GM12878 (cell line): ENCODE measurements at regions not wholly inside any gene's neighbourhood (a gene's known extent, or its start where the extent isn't known, plus 50 kb on each side); places are given as distances from the start of the nearest gene placed in this dataset.
A peak's percentile ranks its signal among the peaks of the same experiment; 100 is the strongest.
"Not testable (repeated sequence)": the region's sequence is repeated elsewhere in the genome, so short reads cannot be mapped to it uniquely, and the experiment has no call there.

Source experiments
- ATAC-seq: fragments of 200-7000 bp; cut with Tn5 transposase; 3 replicates; pipeline ENCODE4 v1.9.1; 2020; ENCODE audit warnings: mild to moderate bottlenecking, moderate library complexity
- BruUV-seq: library from RNA; stranded (reverse); fragments of 400-500 nt; replicated peaks from 2 replicates; lab custom pipeline; 2021; lab: Mats Ljungman, UMichigan
- CTCF ChIA-PET: fragments of 300-600 bp; sonication (Branson Sonifier 250); formaldehyde crosslinking; extraction: SDS; loops from one replicate; lab custom pipeline; 2021; ENCODE audit warnings: inconsistent platforms; lab: Yijun Ruan, JAX
- POLR2A ChIA-PET: fragments of 350-600 bp; formaldehyde crosslinking; extraction: SDS; loops from one replicate; lab custom pipeline; 2021; ENCODE audit warnings: inconsistent platforms; lab: Charles Lee
- RAD21 ChIA-PET: fragments of 300-600 bp; sonication (Branson Sonifier 250); formaldehyde crosslinking; loops from one replicate; lab custom pipeline; 2023; ENCODE audit warnings: antibody characterized with exemption; ENCODE audit not compliant: unreplicated experiment; lab: Charles Lee
- SMC1A ChIA-PET: fragments of 300-600 bp; sonication (Branson Sonifier 250); formaldehyde crosslinking; loops from one replicate; lab custom pipeline; 2023; ENCODE audit not compliant: unreplicated experiment, uncharacterized antibody; lab: Charles Lee
- DNase-seq: peaks from one replicate; pipeline ENCODE4 v3.0.0-alpha.2; 2011; ENCODE audit warnings: low read depth, low spot score
- FAIRE-seq: peaks from 3 replicates; lab custom pipeline; 2011; peaks lifted over from hg19 to GRCh38; lab: Jason Lieb, UNC
- H2AFZ ChIP-seq: 2 replicates; pipeline ENCODE4 v1.6.0; 2011; ENCODE audit warnings: low read depth, low read length, control low read depth; ENCODE audit not compliant: control insufficient read depth
- H3K27ac ChIP-seq: 2 replicates; pipeline ENCODE4 v1.5.1; 2011; ENCODE audit warnings: control low read depth; ENCODE audit not compliant: control insufficient read depth, insufficient read depth
- H3K27me3 ChIP-seq, 2 experiments: replicated peaks in 1 of 2; 2 replicates each; pipeline versions ENCODE4 v1.6.0 to v1.6.1; 2011; ENCODE audit warnings: low read length in 1 of 2; ENCODE audit not compliant: control insufficient read depth in 2 of 2, insufficient read depth in 2 of 2
- H3K36me3 ChIP-seq, 2 experiments: 2 replicates each; pipeline ENCODE4 v1.5.1; 2011; ENCODE audit warnings: low read length in 1 of 2; ENCODE audit not compliant: control insufficient read depth in 2 of 2, insufficient read depth in 2 of 2
- H3K4me1 ChIP-seq: 2 replicates; pipeline ENCODE4 v1.6.1; 2011; ENCODE audit warnings: mild to moderate bottlenecking, low read length, moderate library complexity, mixed read lengths; ENCODE audit not compliant: control insufficient read depth, insufficient read depth
- H3K4me2 ChIP-seq: 2 replicates; pipeline ENCODE4 v1.6.0; 2011; ENCODE audit warnings: control low read depth; ENCODE audit not compliant: control insufficient read depth, insufficient read depth
- H3K4me3 ChIP-seq: fragments of 200-600 bp; sonication (generic); 2 replicates; pipeline ENCODE4 v1.5.1; 2016
- H3K79me2 ChIP-seq: 2 replicates; pipeline ENCODE4 v1.6.0; 2011; ENCODE audit warnings: low read length; ENCODE audit not compliant: control insufficient read depth, insufficient read depth
- H3K9ac ChIP-seq: 2 replicates; pipeline ENCODE4 v1.8.0; 2011; ENCODE audit warnings: low read length, control low read depth, mixed read lengths; ENCODE audit not compliant: control insufficient read depth, insufficient read depth
- H3K9me3 ChIP-seq: replicated peaks from 3 replicates; pipeline ENCODE4 v1.5.1; 2011; ENCODE audit warnings: mild to moderate bottlenecking, low read length; ENCODE audit not compliant: control insufficient read depth, insufficient read depth
- H4K20me1 ChIP-seq: 2 replicates; pipeline ENCODE4 v1.6.0; 2011; ENCODE audit not compliant: control insufficient read depth, insufficient read depth
- WGBS: methylation state at CpG from one replicate; pipeline ENCODE4 v1.1.6; 2016; ENCODE audit warnings: low lambda C conversion rate; ENCODE audit not compliant: insufficient replicate concordance, insufficient coverage; ENCODE audit errors: missing lambda C conversion rate; 5-methylcytosine and 5-hydroxymethylcytosine counted together
- in situ Hi-C: fragments of 300-500 bp; cut with MboI; formaldehyde crosslinking; loops from 9 replicates; pipeline ENCODE4 v1.14.3; 2018; ENCODE audit warnings: mixed read lengths
- intact Hi-C: fragments of 100-400 bp; cut with micrococcal nuclease; formaldehyde crosslinking; loops from one replicate; pipeline ENCODE4 v1.14.2; 2022; ENCODE audit not compliant: unreplicated experiment

GRCh38 chr21:6060054-6060681, 4461.2 kb upstream of the TPTE start:
- BruUV-seq, H3K4me1 ChIP-seq, CTCF ChIA-PET, POLR2A ChIA-PET, H3K27ac ChIP-seq, H3K9ac ChIP-seq, intact Hi-C loops, RAD21 ChIA-PET, FAIRE-seq, H3K9me3 ChIP-seq, DNase-seq, H3K4me2 ChIP-seq, H3K36me3 ChIP-seq, H3K79me2 ChIP-seq, H3K27me3 ChIP-seq, H3K4me3 ChIP-seq, H2AFZ ChIP-seq, in situ Hi-C loops, H4K20me1 ChIP-seq, SMC1A ChIA-PET: not testable (repeated sequence)
- WGBS, result no CpG with 5 or more reads among the region's 21 CpGs
- ATAC-seq, result peak; percentile 41; the same call in 2 of the 3 replicates

DNA sequence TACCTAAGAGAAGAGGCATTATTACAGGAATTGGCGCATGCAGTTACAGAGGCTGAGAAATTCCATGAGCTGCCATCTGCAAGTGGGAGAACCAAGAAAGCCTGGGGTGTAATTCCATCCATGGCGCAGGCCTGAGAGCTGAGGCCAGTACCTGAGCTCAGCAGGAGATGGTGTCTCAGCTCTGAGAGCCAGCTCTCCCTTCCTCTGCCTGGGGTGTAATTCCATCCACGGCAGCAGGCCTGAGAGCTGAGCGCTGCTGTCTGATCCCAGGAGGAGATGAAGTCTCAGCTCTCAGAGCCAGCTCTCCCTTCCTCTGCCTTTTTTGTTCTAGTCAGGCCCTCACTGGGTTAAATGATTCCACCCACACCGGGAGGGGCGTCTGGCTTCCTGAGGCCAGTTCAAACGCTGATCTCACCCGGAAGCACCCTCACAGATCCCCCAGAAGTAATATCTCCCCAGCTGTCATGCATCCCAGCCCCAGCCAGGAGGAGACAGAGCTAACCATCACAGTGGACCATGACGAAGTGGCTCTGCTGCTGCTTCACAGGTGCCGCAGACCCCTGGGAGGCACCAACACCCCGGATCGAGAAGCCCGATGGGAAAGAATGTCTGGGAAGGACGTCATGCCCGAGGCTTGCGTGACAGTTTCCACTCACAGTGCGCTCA, 4454.9 kb upstream of the TPTE start:
- H4K20me1 ChIP-seq, H3K9me3 ChIP-seq, in situ Hi-C loops, H3K4me1 ChIP-seq, CTCF ChIA-PET, POLR2A ChIA-PET, intact Hi-C loops, H3K79me2 ChIP-seq, H3K4me2 ChIP-seq, RAD21 ChIA-PET, H3K4me3 ChIP-seq, FAIRE-seq, H3K36me3 ChIP-seq, ATAC-seq, H3K27ac ChIP-seq, H2AFZ ChIP-seq, H3K9ac ChIP-seq, H3K27me3 ChIP-seq, DNase-seq, BruUV-seq, SMC1A ChIA-PET: not testable (repeated sequence)
- WGBS, result no CpG with 5 or more reads among the region's 17 CpGs

DNA sequence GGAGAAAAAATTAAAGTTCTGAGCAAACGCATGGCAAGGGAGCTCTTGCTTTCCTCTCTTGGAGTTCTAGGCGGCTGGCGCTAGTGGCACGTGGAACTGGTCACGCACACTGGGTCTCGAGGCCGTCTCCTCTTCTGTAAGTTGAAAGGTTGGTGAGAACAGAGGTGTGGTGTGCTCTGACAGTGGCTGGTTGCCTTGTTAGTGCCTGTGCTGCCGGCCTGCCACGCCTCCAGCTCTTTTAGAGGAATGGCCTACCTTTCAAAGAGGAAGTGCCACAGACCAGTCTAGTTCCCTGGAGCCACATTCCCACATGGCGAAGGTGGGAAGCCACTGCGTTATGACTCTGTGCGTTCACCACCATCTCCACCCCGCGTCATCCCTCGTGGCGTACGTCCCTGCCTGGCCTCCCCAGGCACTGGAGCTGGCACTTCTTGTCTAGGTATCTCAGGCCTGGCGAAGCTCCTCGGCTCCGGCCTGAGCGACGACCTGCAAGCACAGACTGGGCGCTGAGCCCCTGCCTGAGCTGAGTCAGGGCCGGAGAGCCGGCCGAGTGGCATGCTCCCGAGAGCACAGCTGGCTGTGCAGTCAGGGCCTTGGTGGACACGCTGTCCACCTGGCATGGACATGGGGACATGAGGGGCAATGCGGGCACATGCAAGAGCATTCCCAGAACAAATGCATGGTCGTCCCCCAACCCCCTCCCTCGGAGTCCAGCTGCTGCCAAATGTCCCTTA, 4453.1 kb upstream of the TPTE start:
- no CpG with 5 or more reads among the region's 31 CpGs for WGBS
- H3K9me3 ChIP-seq, in situ Hi-C loops, POLR2A ChIA-PET, FAIRE-seq, H3K27me3 ChIP-seq, H4K20me1 ChIP-seq, H3K4me1 ChIP-seq, H3K9ac ChIP-seq, DNase-seq, BruUV-seq, H3K79me2 ChIP-seq, intact Hi-C loops, RAD21 ChIA-PET, H3K27ac ChIP-seq, H2AFZ ChIP-seq, ATAC-seq, H3K4me2 ChIP-seq, H3K36me3 ChIP-seq, CTCF ChIA-PET, SMC1A ChIA-PET, H3K4me3 ChIP-seq: not testable (repeated sequence)

GRCh38 chr21:6070213-6070612, 4451.2 kb upstream of the TPTE start:
- SMC1A ChIA-PET, H3K4me1 ChIP-seq, H3K36me3 ChIP-seq, H3K27ac ChIP-seq, H2AFZ ChIP-seq, in situ Hi-C loops, ATAC-seq, POLR2A ChIA-PET, BruUV-seq, FAIRE-seq, intact Hi-C loops, H3K79me2 ChIP-seq, RAD21 ChIA-PET, H3K4me3 ChIP-seq, H3K9ac ChIP-seq, H4K20me1 ChIP-seq, H3K27me3 ChIP-seq, CTCF ChIA-PET, H3K9me3 ChIP-seq, H3K4me2 ChIP-seq, DNase-seq: not testable (repeated sequence)
- WGBS, result 0% methylated on average over 1 of the region's 2 CpGs
